ENCODE measurements at regions not wholly inside any gene's neighbourhood (a gene's known extent, or its start where the extent isn't known, plus 50 kb on each side); places are given as distances from the start of the nearest gene placed in this dataset.

GRCh38 chr19:30695171-30695875 is 323.1 kb downstream of the ZNF536 start:
- no peak for FAIRE-seq
- H4K5ac ChIP-seq (ENCODE audit: insufficient read length, low read depth, low read length): no peak overlapping the region
- peak in 1 of 2 experiments; percentile 72 for DNase-seq (ENCODE audit: low read depth in 1 of 2, low spot score in 2 of 2)
- peak; percentile 61 to 73 (median 70) for TF ChIP-seq CTCF (IDR thresholded peaks at IDR 0.05; ENCODE audit: control extremely low read depth in 1 of 3, insufficient read depth in 1 of 3, low read depth in 1 of 3, low read length in 3 of 3)
- peak; percentile 56 to 68 for TF ChIP-seq RAD21 (IDR thresholded peaks at IDR 0.05 in 1 of 2, conservative IDR thresholded peaks at IDR 0.05 in 1 of 2; ENCODE audit: low read depth in 2 of 2, low read length in 2 of 2)
- no peak for TF ChIP-seq JUN (IDR thresholded peaks at IDR 0.05; ENCODE audit: low read depth, low read length)
- no peak for TF ChIP-seq BRCA1 (IDR thresholded peaks at IDR 0.05; ENCODE audit: low read depth, low read length)
- no peak for TF ChIP-seq EZH2 (IDR thresholded peaks at IDR 0.05; ENCODE audit: low read depth, low read length, severe bottlenecking)
- no peak for TF ChIP-seq RXRA (IDR thresholded peaks at IDR 0.05; ENCODE audit: insufficient read depth, low read depth, low read length)
- TF ChIP-seq KDM1A (IDR thresholded peaks at IDR 0.05; ENCODE audit: borderline replicate concordance, low read length): peak; percentile 97
- 0 out of 2 replicates have a peak, but pooled peaks have one; percentile 20 for TF ChIP-seq YY1 (IDR thresholded peaks at IDR 0.05; ENCODE audit: low read depth, low read length)
- H3K27ac ChIP-seq (ENCODE audit: low read depth, low read length): no peak overlapping the region
- H2BK15ac ChIP-seq (ENCODE audit: low read length): 0 out of 2 replicates have a peak overlapping the region, but pooled peaks have one; percentile 46
- H3K9me3 ChIP-seq (ENCODE audit: insufficient read depth in 2 of 2, low read depth in 1 of 2, low read length in 1 of 2): no peaks in the 10 kb centered on the region
- peak overlapping the region; percentile 55; the same call in 1 of the 2 replicates for H2BK20ac ChIP-seq (ENCODE audit: low read length)
- H3K4ac ChIP-seq (replicated peaks; ENCODE audit: insufficient read length, low read depth, low read length): no peak overlapping the region
- ChIA-PET CTCF (ENCODE audit: partially characterized antibody) (interaction anchor here (0.6 to 5.8 kb wide), 16 partner anchors 9 to 247 kb away, joined by 3 to 41 read pairs (median 9); no protein-coding TSS in a partner anchor), POLR2A (ENCODE audit: partially characterized antibody) (interaction anchor here (1.5 kb wide), 1 partner anchor 24 kb away, joined by 4 read pairs; no protein-coding TSS in a partner anchor)
- no peak overlapping the region for H3K4me3 ChIP-seq (ENCODE audit: extremely low read depth in 1 of 4, insufficient read depth in 2 of 4, low read depth in 3 of 4, low read length in 4 of 4)
- peak overlapping the region; percentile 88; the same call in 1 of the 2 replicates for H2BK12ac ChIP-seq (ENCODE audit: low read depth, low read length)
- no peak overlapping the region for H2BK5ac ChIP-seq (ENCODE audit: low read depth, low read length)
- H3K23me2 ChIP-seq (ENCODE audit: low read depth, low read length): no peaks in the 10 kb centered on the region
- H2AK5ac ChIP-seq (ENCODE audit: low read depth, low read length): no peak overlapping the region
- no peaks in the 10 kb centered on the region for H4K20me1 ChIP-seq (replicated peaks in 1 of 2; ENCODE audit: control insufficient read depth in 1 of 2, insufficient read depth in 2 of 2, low read length in 2 of 2)
- no peak overlapping the region for H4K8ac ChIP-seq (ENCODE audit: extremely low read depth, insufficient read depth, low read length)
- H3K79me2 ChIP-seq (ENCODE audit: control insufficient read depth in 1 of 2, insufficient read depth in 2 of 2, low read length in 2 of 2): no peaks in the 10 kb centered on the region
- H3K4me2 ChIP-seq (ENCODE audit: insufficient read depth in 1 of 2, low read depth in 2 of 2, low read length in 2 of 2): no peak overlapping the region
- no peaks in the 10 kb centered on the region for H3K27me3 ChIP-seq (replicated peaks in 1 of 4; ENCODE audit: control insufficient read depth in 3 of 4, extremely low read depth in 1 of 4, insufficient read depth in 3 of 4, low read length in 3 of 4)
- H3K79me1 ChIP-seq (ENCODE audit: low read depth, low read length): 0 out of 2 replicates have a peak, but pooled peaks cover 2% of the 10 kb centered on the region
- no peak overlapping the region for H3K23ac ChIP-seq (ENCODE audit: insufficient read length)
- H3K4me1 ChIP-seq (replicated peaks in 1 of 4; ENCODE audit: control insufficient read depth in 3 of 4, insufficient read depth in 4 of 4, low read length in 3 of 4): peaks cover 0 to 8% (median 6%) of the 10 kb centered on the region in 4 experiments; a peak in 3 of 7 replicates
- no peak overlapping the region for H4K91ac ChIP-seq (replicated peaks; ENCODE audit: insufficient read length, low read length)
- no peak overlapping the region for H3K14ac ChIP-seq (ENCODE audit: insufficient read length)
- no peak overlapping the region for H3K9ac ChIP-seq (replicated peaks in 1 of 4; ENCODE audit: extremely low read depth in 1 of 4, low read depth in 3 of 4, low read length in 3 of 4)
- 0 out of 2 replicates have a peak overlapping the region, but pooled peaks have one; percentile 31 for H2AFZ ChIP-seq (ENCODE audit: low read length)
- H3K36me3 ChIP-seq (ENCODE audit: control insufficient read depth in 2 of 4, insufficient read depth in 4 of 4, low read length in 3 of 4): no peaks in the 10 kb centered on the region
- H3K18ac ChIP-seq (ENCODE audit: extremely low read depth, low read length): no peak overlapping the region
- no peak overlapping the region for H2BK120ac ChIP-seq (replicated peaks; ENCODE audit: low read depth, low read length)
- no peak overlapping the region for H3K56ac ChIP-seq (replicated peaks; ENCODE audit: insufficient read length, low read depth, low read length)
- 50% methylated on average over 8 of the region's 8 CpGs; no CpG with 5 or more reads in 1 of the 2 experiments for WGBS, 2 experiments (ENCODE audit: extremely low coverage in 1 of 2, insufficient coverage in 1 of 2, insufficient read length in 1 of 2, insufficient replicate concordance in 2 of 2, low coverage in 1 of 2, low lambda C conversion rate in 2 of 2, missing lambda C conversion rate in 1 of 2)
